ENCODE measurements at regions not wholly inside any gene's neighbourhood (a gene's known extent, or its start where the extent isn't known, plus 50 kb on each side); places are given as distances from the start of the nearest gene placed in this dataset.

- H3K36me3 ChIP-seq (ENCODE audit: low read length), result no peaks in the 10 kb centered on the region
- no peaks in the 10 kb centered on the region for H4K20me1 ChIP-seq (ENCODE audit: low read depth, low read length)
- H3K9ac ChIP-seq (ENCODE audit: low read length), result no peak overlapping the region
- H3K9me3 ChIP-seq (ENCODE audit: insufficient read depth, low read length), result no peaks in the 10 kb centered on the region
- no peaks in the 10 kb centered on the region for H3K9me2 ChIP-seq (replicated peaks; ENCODE audit: insufficient read depth, low read length)
- no peak overlapping the region for H3K4me2 ChIP-seq (ENCODE audit: low read depth, low read length, poor library complexity, severe bottlenecking)
- no peak overlapping the region for H3K27ac ChIP-seq (ENCODE audit: low read depth, low read length)
- H3K27me3 ChIP-seq (ENCODE audit: low read length), result no peaks in the 10 kb centered on the region
- no peaks in the 10 kb centered on the region for H3F3A ChIP-seq (ENCODE audit: insufficient read depth)
- H2AFZ ChIP-seq (ENCODE audit: low read depth, low read length, severe bottlenecking), result no peak overlapping the region
- H3K79me2 ChIP-seq (ENCODE audit: insufficient read depth, low read length), result no peaks in the 10 kb centered on the region
- no peak for TF ChIP-seq CTCF (IDR thresholded peaks at IDR 0.05; ENCODE audit: insufficient read depth, low read length, poor library complexity, severe bottlenecking)
- TF ChIP-seq EZH2phosphoT487 (conservative IDR thresholded peaks at IDR 0.05; ENCODE audit: low read length), result no peak
- H3K4me3 ChIP-seq (ENCODE audit: insufficient read depth, low read length, poor library complexity, severe bottlenecking), result no peak overlapping the region
Observed at GRCh38 chr12:25301798-25302197, 51.1 kb upstream of the KRAS start.

Data from SU-DHL-6 (cell line).